ENCODE measurements at regions not wholly inside any gene's neighbourhood (a gene's known extent, or its start where the extent isn't known, plus 50 kb on each side); places are given as distances from the start of the nearest gene placed in this dataset.

GRCh38 chr7:145902123-145902522 lies 214.5 kb upstream of the CNTNAP2 start:
- intact Hi-C loops (cut with DNase I) = no loop called here
- H3K4me1 ChIP-seq = no peaks in the 10 kb centered on the region
- WGBS, 2 donors = 58 to 61% methylated on average over 3 of the region's 3 CpGs
- no peak overlapping the region for H3K4me3 ChIP-seq
- no peaks in the 10 kb centered on the region for H3K36me3 ChIP-seq
- no peak for DNase-seq
- peaks cover 0 to 50% (median 21%) of the 10 kb centered on the region in 11 donors for H3K9me3 ChIP-seq
- no peaks in the 10 kb centered on the region for H3K27me3 ChIP-seq
- no peak for TF ChIP-seq CTCF (IDR thresholded peaks at IDR 0.05)
- ATAC-seq = no peak
- H3K27ac ChIP-seq = no peak overlapping the region

- no peaks in the 10 kb centered on the region for H3K27me3 ChIP-seq
- intact Hi-C loops (cut with DNase I) = no loop called here
- TF ChIP-seq CTCF (IDR thresholded peaks at IDR 0.05) = no peak
- peaks cover 0 to 64% (median 24%) of the 10 kb centered on the region in 11 donors for H3K9me3 ChIP-seq
- DNase-seq (no peak), ATAC-seq (no peak)
- H3K4me1 ChIP-seq = no peaks in the 10 kb centered on the region
- no peak overlapping the region for H3K27ac ChIP-seq
- WGBS, 2 donors = 84 to 85% methylated on average over 2 of the region's 2 CpGs
- no peaks in the 10 kb centered on the region for H3K36me3 ChIP-seq
- no peak overlapping the region for H3K4me3 ChIP-seq
Observed at GRCh38 chr7:145899938-145900337, 216.7 kb upstream of the CNTNAP2 start.

GRCh38 chr7:145893925-145894535 lies 222.6 kb upstream of the CNTNAP2 start:
- intact Hi-C loops (cut with DNase I) = no loop called here
- Histone ChIP-seq H3K4me1 (no peaks in the 10 kb centered on the region), H3K27ac (no peak overlapping the region), H3K9me3 (peaks cover 0 to 45% (median 9%) of the 10 kb centered on the region in 11 donors), H3K27me3 (no peaks in the 10 kb centered on the region), H3K4me3 (no peak overlapping the region), H3K36me3 (no peaks in the 10 kb centered on the region)
- 78 to 81% methylated on average over 4 of the region's 4 CpGs for WGBS, 2 donors
- ATAC-seq (no peak), DNase-seq (no peak)
- no peak for TF ChIP-seq CTCF (IDR thresholded peaks at IDR 0.05)

- ATAC-seq (no peak), DNase-seq (no peak)
- Histone ChIP-seq H3K36me3 (no peaks in the 10 kb centered on the region), H3K4me3 (no peak overlapping the region), H3K4me1 (no peaks in the 10 kb centered on the region), H3K27ac (no peak overlapping the region), H3K27me3 (no peaks in the 10 kb centered on the region), H3K9me3 (peaks cover 0 to 19% (median 0%) of the 10 kb centered on the region in 11 donors)
- no peak for TF ChIP-seq CTCF (IDR thresholded peaks at IDR 0.05)
- intact Hi-C loops (cut with DNase I) = no loop called here
- WGBS, 2 donors = 57 to 66% methylated on average over 5 of the region's 5 CpGs
Observed at GRCh38 chr7:145884716-145885514, 231.7 kb upstream of the CNTNAP2 start.

All from heart right ventricle (tissue), 16 donors.